NCI-H128 (cell line): ENCODE measurements at regions not wholly inside any gene's neighbourhood (a gene's known extent, or its start where the extent isn't known, plus 50 kb on each side); places are given as distances from the start of the nearest gene placed in this dataset.
"Not testable (repeated sequence)": the region's sequence is repeated elsewhere in the genome, so short reads cannot be mapped to it uniquely, and the experiment has no call there.

Experiments
- DNase-seq: peaks from one replicate; lab custom pipeline; 2025; ENCODE audit not compliant: unreplicated experiment; lab: John Stamatoyannopoulos, UW

- DNase-seq, result no peak
These were observed 699.4 kb downstream of the ZPLD1 start for GRCh38 chr3:103134023-103134724.

DNA sequence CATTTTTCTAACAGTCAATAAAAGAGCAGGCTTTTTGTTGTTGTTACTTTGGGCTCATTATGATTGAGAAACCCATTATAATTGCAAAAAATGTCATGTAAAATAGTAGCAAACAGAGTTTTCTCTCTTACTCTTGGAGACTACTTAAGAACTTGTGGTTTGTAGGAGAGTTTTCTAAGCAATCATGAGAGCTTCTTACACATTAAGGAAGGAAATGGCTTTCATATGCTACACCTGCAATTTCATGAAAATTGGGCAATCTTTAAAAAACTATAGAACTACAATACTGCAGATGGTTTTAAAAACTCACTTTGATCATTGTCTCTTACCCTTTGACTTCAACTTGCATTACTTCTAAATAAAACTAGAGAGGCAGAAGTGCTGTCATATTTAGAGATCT is 701.8 kb downstream of the ZPLD1 start:
- DNase-seq, result no peak

DNA sequence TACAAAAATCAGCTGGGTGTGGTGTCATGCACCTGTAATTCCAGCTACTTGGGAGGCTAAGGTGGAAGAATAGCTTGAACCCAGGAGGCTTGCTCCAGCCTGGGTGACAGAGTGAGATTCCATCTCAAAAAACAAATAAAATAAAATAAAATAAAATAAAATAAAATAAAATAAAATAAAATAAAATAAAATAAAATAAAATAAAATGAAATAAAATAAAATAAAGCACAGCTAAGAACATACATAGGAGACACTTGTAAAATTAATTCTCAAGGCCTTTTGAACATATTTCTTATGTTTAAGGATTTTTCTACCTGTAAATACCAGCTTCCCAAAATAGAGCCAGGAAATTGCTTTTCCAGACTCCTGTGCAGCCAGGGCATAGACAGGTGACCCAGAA is 703.0 kb downstream of the ZPLD1 start:
- DNase-seq, result no peak

- DNase-seq, result no peak
These were observed 723.4 kb downstream of the ZPLD1 start for GRCh38 chr3:103158183-103158582.

GRCh38 chr3:103166890-103167289 is 732.1 kb downstream of the ZPLD1 start:
- DNase-seq, result no peak

DNA sequence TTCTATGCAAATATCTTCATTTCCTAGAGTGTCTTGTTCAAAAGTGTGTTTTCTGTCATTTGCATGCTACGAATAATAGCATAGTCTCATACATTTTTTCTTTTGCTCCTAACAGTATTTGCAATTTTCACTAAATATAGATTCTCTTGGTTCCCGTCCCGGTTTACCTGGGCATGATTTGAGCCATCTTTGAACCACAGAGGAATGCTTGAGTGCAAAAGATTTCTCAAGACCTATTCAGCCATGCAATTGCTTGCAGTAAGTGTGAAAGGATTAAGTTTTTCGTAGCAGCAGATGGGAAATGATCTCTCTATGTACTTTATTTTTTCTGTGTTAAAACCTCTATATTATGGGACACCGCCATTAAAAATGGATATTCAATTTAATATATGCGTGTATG is 733.0 kb downstream of the ZPLD1 start:
- no peak for DNase-seq

- DNase-seq, result no peak
These were observed 734.5 kb downstream of the ZPLD1 start for GRCh38 chr3:103169289-103169688.

DNA sequence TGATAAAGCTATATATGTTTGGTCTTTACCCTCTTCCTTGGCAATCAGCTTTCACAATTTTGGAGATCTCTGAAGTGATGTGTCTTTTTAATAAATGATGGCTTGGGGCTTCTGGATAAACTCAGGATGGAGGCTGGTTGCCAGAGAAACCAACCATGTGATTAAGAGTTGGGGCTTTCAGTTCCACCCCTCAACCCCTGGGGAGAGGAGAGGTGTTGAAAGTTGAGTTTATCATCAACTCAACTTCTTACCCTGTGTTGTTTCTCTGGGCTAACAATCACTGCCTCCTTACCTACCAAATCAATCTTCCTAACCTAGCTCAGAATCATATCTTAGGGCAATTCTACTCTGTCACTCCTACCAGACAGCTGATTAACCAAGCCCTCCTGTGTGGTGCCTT is 735.8 kb downstream of the ZPLD1 start:
- DNase-seq, result no peak

DNA sequence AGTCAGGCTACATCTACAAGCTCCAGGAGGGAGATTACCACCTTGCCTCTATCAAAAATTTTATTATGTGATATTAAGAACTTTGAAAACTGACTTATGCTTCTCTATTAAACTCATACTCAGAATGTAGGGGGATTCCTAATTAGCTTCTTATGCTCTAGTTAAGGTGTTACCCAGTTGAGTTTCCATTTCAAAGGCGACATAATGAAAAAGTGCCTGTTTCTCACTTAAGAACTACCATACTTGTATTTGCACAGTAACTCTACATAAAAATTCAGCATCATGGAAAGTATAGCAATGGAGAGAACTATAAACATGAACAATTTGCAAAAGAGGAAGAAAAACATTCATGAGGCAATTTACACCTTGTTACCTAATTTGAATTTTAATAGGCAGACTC is 739.1 kb downstream of the ZPLD1 start:
- no peak for DNase-seq

- no peak for DNase-seq
These were observed 746.3 kb downstream of the ZPLD1 start for GRCh38 chr3:103181160-103181559.

DNA sequence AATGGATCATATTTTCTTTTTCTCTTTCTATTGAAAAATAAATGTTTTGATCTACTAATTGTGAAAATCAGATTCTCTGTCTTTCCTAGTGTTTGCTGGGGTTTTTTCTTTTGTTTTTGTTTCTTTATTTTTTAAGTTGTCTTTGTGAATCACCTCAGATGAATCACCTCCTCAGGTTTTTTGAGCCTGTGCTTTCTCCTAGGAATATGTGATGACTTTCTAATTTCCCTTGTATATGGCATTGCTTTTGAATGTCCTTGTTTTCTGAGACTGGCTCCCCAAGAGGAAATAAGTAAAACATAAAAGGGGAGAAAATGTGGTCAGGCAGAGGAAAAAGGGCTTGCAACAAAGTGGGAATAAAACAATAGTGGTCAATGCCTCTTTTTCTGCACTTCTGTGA is 750.0 kb downstream of the ZPLD1 start:
- DNase-seq, result no peak

GRCh38 chr3:103189941-103190340 is 755.1 kb downstream of the ZPLD1 start:
- no peak for DNase-seq

DNA sequence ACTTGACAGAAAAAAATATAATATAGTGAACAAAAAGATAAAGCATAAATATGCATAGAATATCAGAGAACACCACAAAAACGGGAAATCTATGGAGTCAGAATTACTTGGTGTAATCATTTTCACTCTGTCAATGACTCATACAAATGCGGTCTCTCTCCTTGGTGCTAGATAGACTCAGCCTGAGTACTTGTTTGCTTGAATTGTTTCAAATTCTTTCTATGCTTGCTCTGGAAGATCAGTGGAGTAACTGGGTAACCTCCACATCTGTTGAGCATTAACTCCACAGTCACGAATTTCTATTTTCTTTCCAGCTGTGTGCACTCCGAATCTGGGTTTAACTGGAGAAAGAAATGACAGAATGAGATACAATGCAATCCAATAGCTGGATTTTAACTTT is 760.4 kb downstream of the ZPLD1 start:
- no peak for DNase-seq

GRCh38 chr3:103203441-103203840 is 768.6 kb downstream of the ZPLD1 start:
- no peak for DNase-seq

DNA sequence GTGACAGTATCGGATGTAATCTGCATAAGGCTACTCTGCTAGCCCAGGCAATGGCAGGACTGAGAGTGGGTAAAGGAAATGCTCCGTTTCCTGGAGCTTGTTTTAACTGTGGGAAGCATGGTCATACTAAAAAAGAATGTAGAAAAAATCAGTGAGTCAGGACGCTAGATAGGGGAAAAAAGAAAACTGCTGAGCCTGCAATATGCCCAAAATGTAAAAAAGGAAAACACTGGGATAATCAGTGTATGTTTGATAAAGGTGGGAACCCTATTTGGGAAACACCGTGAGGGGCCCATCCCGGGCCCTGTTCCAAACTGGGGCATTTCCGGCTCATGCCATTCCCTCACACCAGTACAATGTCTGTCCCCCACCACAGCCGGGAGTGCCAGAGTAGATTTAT is 775.8 kb downstream of the ZPLD1 start:
- DNase-seq, result no peak

GRCh38 chr3:103218146-103218545 is 783.3 kb downstream of the ZPLD1 start:
- DNase-seq, result no peak

- no peak for DNase-seq
These were observed 784.0 kb downstream of the ZPLD1 start for GRCh38 chr3:103218793-103219192.

DNA sequence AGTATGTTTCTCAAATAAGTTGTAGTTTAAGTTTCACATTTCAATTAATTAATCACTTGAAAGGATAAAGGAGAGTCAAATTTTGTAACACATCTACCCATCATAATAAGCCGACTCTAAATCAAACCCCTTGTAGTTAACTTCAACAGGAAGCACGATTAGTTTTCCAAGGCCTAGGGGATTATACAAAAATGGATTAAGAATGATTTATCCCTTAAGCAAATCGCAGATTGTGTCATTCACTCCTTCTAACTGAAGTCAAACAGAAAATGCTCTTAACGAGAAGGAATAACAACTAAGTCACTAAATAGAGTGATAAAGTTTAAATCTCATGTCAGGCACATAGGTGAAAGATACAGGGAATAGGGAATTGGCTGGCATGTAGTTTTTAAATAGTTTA is 792.8 kb downstream of the ZPLD1 start:
- no peak for DNase-seq

GRCh38 chr3:103247459-103247858 is 812.6 kb downstream of the ZPLD1 start:
- no peak for DNase-seq

DNA sequence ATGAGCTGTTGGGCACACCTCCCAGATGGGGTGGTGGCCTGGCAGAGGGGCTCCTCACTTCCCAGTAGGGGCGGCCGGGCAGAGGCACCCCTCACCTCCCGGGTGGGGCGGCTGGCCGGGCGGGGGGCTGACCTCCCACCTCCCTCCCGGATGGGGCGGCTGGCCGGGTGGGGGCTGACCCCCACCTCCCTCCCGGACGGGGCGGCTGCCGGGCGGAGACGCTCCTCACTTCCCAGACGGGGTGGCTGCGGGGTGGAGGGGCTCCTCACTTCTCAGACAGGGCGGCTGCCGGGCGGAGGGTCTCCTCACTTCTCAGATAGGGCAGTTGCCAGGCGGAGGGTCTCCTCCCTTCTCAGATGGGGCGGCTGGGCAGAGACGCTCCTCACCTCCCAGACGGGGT is 820.0 kb downstream of the ZPLD1 start:
- not testable (repeated sequence) for DNase-seq

GRCh38 chr3:103269287-103269686 is 834.5 kb downstream of the ZPLD1 start:
- no peak for DNase-seq

- no peak for DNase-seq
These were observed 836.8 kb downstream of the ZPLD1 start for GRCh38 chr3:103271575-103271974.

GRCh38 chr3:103295974-103296570 is 861.3 kb downstream of the ZPLD1 start:
- no peak for DNase-seq
